WTC11 (cell line): ENCODE measurements at regions not wholly inside any gene's neighbourhood (a gene's known extent, or its start where the extent isn't known, plus 50 kb on each side); places are given as distances from the start of the nearest gene placed in this dataset.

ENCODE experiments used
- ATAC-seq: fragments of 200-7000 bp; cut with Tn5 transposase; 2 replicates; pipeline ENCODE4 v1.10.0; 2021; ENCODE audit warnings: mild to moderate bottlenecking, moderate library complexity
- CTCF ChIA-PET: fragments of 300-600 bp; sonication (Branson Sonifier 250); formaldehyde crosslinking; loops from one replicate; lab custom pipeline; 2021; ENCODE audit warnings: antibody characterized with exemption; lab: Charles Lee
- POLR2A ChIA-PET: fragments of 350-600 bp; sonication (Branson Sonifier 250); formaldehyde crosslinking; loops from one replicate; lab custom pipeline; 2021; ENCODE audit warnings: antibody characterized with exemption; lab: Charles Lee
- DNase-seq: peaks from one replicate; pipeline ENCODE4 v3.0.0; 2021; ENCODE audit warnings: low spot score
- H3K27ac Mint-ChIP-seq: 2 replicates; pipeline ENCODE4 v1.8.0; 2021; ENCODE audit warnings: mixed read lengths
- H3K27me3 Mint-ChIP-seq: 2 replicates; pipeline ENCODE4 v1.8.0; 2021; ENCODE audit warnings: low read depth, mild to moderate bottlenecking, moderate library complexity, mixed read lengths
- H3K36me3 Mint-ChIP-seq: 2 replicates; pipeline ENCODE4 v1.8.0; 2021; ENCODE audit warnings: mixed read lengths
- H3K4me1 Mint-ChIP-seq: 2 replicates; pipeline ENCODE4 v1.8.0; 2022; ENCODE audit warnings: mixed read lengths
- H3K4me3 Mint-ChIP-seq: 2 replicates; pipeline ENCODE4 v1.8.0; 2021; ENCODE audit warnings: mild to moderate bottlenecking, moderate library complexity, mixed read lengths
- H3K9me3 Mint-ChIP-seq: 2 replicates; pipeline ENCODE4 v1.8.0; 2021; ENCODE audit warnings: mixed read lengths
- AR ChIP-seq: fragments of 250-450 bp; sonication (Bioruptor Pico); IDR thresholded peaks from 2 replicates; pipeline ENCODE4 v1.9.0; 2021; ENCODE audit warnings: mild to moderate bottlenecking
- FOXK1 ChIP-seq: sonication (generic); formaldehyde crosslinking; IDR thresholded peaks from 2 replicates; pipeline ENCODE4 v1.8.0; 2022; ENCODE audit warnings: mild to moderate bottlenecking, moderate library complexity, missing genetic modification reagents
- FOXP1 ChIP-seq: sonication (generic); formaldehyde crosslinking; IDR thresholded peaks from 2 replicates; pipeline ENCODE4 v1.8.0; 2022; ENCODE audit warnings: missing genetic modification reagents, mild to moderate bottlenecking, moderate library complexity, borderline replicate concordance
- HMGA2 ChIP-seq: fragments of 250-450 bp; sonication (Bioruptor Pico); IDR thresholded peaks from 2 replicates; pipeline ENCODE4 v1.4.0; 2021; ENCODE audit warnings: mild to moderate bottlenecking, moderate library complexity
- MLX ChIP-seq: sonication (generic); formaldehyde crosslinking; IDR thresholded peaks from 2 replicates; pipeline ENCODE4 v1.8.1; 2023; ENCODE audit warnings: mild to moderate bottlenecking, missing genetic modification reagents, moderate library complexity
- RORB ChIP-seq: fragments of 250-450 bp; sonication (Bioruptor Pico); IDR thresholded peaks from 2 replicates; pipeline ENCODE4 v1.9.0; 2021; ENCODE audit warnings: mild to moderate bottlenecking
- SMAD3 ChIP-seq: sonication (generic); formaldehyde crosslinking; IDR thresholded peaks from 2 replicates; pipeline ENCODE4 v1.8.0; 2022; ENCODE audit warnings: missing genetic modification reagents, mild to moderate bottlenecking, borderline replicate concordance
- STAT6 ChIP-seq: sonication (generic); formaldehyde crosslinking; conservative IDR thresholded peaks from 2 replicates; pipeline ENCODE4 v1.8.1; 2023; ENCODE audit warnings: mild to moderate bottlenecking, low read depth, missing genetic modification reagents, moderate library complexity
- TEAD1 ChIP-seq: sonication (generic); formaldehyde crosslinking; IDR thresholded peaks from 2 replicates; pipeline ENCODE4 v1.8.0; 2022; ENCODE audit warnings: mild to moderate bottlenecking, missing genetic modification reagents
- TP53 ChIP-seq: sonication (generic); formaldehyde crosslinking; IDR thresholded peaks from 2 replicates; pipeline ENCODE4 v1.8.1; 2023; ENCODE audit warnings: mild to moderate bottlenecking, missing genetic modification reagents
- ZNF138 ChIP-seq: sonication (generic); formaldehyde crosslinking; conservative IDR thresholded peaks from 2 replicates; pipeline ENCODE4 v1.8.1; 2022; ENCODE audit warnings: mild to moderate bottlenecking, moderate library complexity, missing genetic modification reagents
- ZNF232 ChIP-seq: sonication (generic); formaldehyde crosslinking; IDR thresholded peaks from 2 replicates; pipeline ENCODE4 v1.8.0; 2022; ENCODE audit warnings: mild to moderate bottlenecking, missing genetic modification reagents
- ZNF317 ChIP-seq: sonication (generic); formaldehyde crosslinking; IDR thresholded peaks from 2 replicates; pipeline ENCODE4 v1.8.1; 2023; ENCODE audit warnings: low read depth, mild to moderate bottlenecking, moderate library complexity, missing genetic modification reagents, borderline replicate concordance
- ZNF425 ChIP-seq: fragments of 250-450 bp; sonication (Bioruptor Pico); conservative IDR thresholded peaks from 2 replicates; pipeline ENCODE4 v1.9.0; 2021; ENCODE audit warnings: mild to moderate bottlenecking
- TF ChIP-seq, protein P1 (sequence below): sonication (generic); formaldehyde crosslinking; IDR thresholded peaks from 2 replicates; pipeline ENCODE4 v1.8.0; 2022; ENCODE audit warnings: missing genetic modification reagents
- TF ChIP-seq, protein P2 (sequence below): sonication (generic); formaldehyde crosslinking; IDR thresholded peaks from 2 replicates; pipeline ENCODE4 v1.8.1; 2022; ENCODE audit warnings: mild to moderate bottlenecking, moderate library complexity, missing genetic modification reagents
- TF ChIP-seq, protein P3 (sequence below): sonication (generic); formaldehyde crosslinking; IDR thresholded peaks from 2 replicates; pipeline ENCODE4 v1.8.1; 2022; ENCODE audit warnings: mild to moderate bottlenecking, missing genetic modification reagents, moderate library complexity, borderline replicate concordance

DNA sequence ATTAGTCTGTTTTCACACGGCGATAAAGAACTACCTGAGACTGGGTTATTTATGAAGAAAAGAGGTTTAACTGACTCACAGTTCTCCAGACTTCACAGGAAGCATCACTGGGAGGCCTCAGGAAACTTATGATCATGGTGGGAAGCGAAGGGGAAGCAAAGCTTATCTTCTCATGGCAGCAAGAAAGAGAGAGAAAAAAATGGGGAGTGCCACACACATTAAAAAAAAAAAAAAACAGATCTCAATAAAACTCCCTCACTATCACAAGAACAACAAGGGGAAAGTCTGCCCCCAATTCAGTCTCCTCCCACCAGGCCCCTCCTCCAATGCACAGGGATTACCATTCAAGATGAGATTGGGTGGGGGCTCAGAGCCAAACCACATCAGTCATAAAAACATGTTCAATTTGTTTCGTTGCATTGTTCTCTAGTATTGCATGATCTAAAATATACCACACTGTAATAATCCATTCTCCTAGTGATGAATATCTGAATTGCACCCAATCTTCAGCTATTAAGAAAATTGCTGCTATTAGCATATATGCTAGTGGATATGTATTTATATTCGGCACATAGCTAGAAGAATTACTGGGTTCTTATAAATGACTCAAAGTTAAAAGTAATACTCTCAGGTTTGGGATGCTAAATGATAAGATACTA lies 328.9 kb upstream of the KCND2 start:
- ATAC-seq (no peak), DNase-seq (no peak)
- Mint-ChIP-seq H3K4me3 (no peak overlapping the region), H3K9me3 (no peaks in the 10 kb centered on the region), H3K36me3 (no peaks in the 10 kb centered on the region), H3K27ac (no peak overlapping the region), H3K27me3 (no peaks in the 10 kb centered on the region), H3K4me1 (no peaks in the 10 kb centered on the region)
- ChIA-PET POLR2A (interaction anchor here (0.6 kb wide), 1 partner anchor 125 kb away, joined by 3 read pairs; no protein-coding TSS in a partner anchor), CTCF (no interaction called here)
- TF ChIP-seq, protein P1, sequence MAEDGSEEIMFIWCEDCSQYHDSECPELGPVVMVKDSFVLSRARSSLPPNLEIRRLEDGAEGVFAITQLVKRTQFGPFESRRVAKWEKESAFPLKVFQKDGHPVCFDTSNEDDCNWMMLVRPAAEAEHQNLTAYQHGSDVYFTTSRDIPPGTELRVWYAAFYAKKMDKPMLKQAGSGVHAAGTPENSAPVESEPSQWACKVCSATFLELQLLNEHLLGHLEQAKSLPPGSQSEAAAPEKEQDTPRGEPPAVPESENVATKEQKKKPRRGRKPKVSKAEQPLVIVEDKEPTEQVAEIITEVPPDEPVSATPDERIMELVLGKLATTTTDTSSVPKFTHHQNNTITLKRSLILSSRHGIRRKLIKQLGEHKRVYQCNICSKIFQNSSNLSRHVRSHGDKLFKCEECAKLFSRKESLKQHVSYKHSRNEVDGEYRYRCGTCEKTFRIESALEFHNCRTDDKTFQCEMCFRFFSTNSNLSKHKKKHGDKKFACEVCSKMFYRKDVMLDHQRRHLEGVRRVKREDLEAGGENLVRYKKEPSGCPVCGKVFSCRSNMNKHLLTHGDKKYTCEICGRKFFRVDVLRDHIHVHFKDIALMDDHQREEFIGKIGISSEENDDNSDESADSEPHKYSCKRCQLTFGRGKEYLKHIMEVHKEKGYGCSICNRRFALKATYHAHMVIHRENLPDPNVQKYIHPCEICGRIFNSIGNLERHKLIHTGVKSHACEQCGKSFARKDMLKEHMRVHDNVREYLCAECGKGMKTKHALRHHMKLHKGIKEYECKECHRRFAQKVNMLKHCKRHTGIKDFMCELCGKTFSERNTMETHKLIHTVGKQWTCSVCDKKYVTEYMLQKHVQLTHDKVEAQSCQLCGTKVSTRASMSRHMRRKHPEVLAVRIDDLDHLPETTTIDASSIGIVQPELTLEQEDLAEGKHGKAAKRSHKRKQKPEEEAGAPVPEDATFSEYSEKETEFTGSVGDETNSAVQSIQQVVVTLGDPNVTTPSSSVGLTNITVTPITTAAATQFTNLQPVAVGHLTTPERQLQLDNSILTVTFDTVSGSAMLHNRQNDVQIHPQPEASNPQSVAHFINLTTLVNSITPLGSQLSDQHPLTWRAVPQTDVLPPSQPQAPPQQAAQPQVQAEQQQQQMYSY (CRISPR knock-in tag), result no peak
- TF ChIP-seq RORB (CRISPR knock-in tag), result no peak
- no peak for TF ChIP-seq STAT6 (CRISPR knock-in tag)
- no peak for TF ChIP-seq MLX
- TF ChIP-seq ZNF317, result no peak

GRCh38 chr7:119944601-119944972 lies 328.4 kb upstream of the KCND2 start:
- no peak overlapping the region for H3K27ac Mint-ChIP-seq
- DNase-seq, result no peak

More at GRCh38 chr7:119944601-119944972, 328.4 kb upstream of the KCND2 start:
- Mint-ChIP-seq H3K4me1 (no peaks in the 10 kb centered on the region), H3K36me3 (no peaks in the 10 kb centered on the region), H3K9me3 (no peaks in the 10 kb centered on the region), H3K27me3 (no peaks in the 10 kb centered on the region), H3K4me3 (no peak overlapping the region)
- ChIA-PET CTCF (no interaction called here), POLR2A (no interaction called here)
- TF ChIP-seq HMGA2 (CRISPR knock-in tag) (no peak), TEAD1 (CRISPR knock-in tag) (no peak), TP53 (CRISPR knock-in tag) (no peak), ZNF138 (CRISPR knock-in tag) (no peak), ZNF425 (CRISPR knock-in tag) (no peak), MLX (no peak), FOXK1 (CRISPR knock-in tag) (no peak), ZNF232 (CRISPR knock-in tag) (no peak), FOXP1 (CRISPR knock-in tag) (no peak), AR (CRISPR knock-in tag) (no peak), SMAD3 (CRISPR knock-in tag) (no peak)
- TF ChIP-seq, protein P2, sequence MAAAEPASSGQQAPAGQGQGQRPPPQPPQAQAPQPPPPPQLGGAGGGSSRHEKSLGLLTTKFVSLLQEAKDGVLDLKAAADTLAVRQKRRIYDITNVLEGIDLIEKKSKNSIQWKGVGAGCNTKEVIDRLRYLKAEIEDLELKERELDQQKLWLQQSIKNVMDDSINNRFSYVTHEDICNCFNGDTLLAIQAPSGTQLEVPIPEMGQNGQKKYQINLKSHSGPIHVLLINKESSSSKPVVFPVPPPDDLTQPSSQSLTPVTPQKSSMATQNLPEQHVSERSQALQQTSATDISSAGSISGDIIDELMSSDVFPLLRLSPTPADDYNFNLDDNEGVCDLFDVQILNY (CRISPR knock-in tag), result no peak
- TF ChIP-seq, protein P3, sequence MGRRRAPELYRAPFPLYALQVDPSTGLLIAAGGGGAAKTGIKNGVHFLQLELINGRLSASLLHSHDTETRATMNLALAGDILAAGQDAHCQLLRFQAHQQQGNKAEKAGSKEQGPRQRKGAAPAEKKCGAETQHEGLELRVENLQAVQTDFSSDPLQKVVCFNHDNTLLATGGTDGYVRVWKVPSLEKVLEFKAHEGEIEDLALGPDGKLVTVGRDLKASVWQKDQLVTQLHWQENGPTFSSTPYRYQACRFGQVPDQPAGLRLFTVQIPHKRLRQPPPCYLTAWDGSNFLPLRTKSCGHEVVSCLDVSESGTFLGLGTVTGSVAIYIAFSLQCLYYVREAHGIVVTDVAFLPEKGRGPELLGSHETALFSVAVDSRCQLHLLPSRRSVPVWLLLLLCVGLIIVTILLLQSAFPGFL, result no peak
- ATAC-seq, result no peak
